ENCODE measurements at regions not wholly inside any gene's neighbourhood (a gene's known extent, or its start where the extent isn't known, plus 50 kb on each side); places are given as distances from the start of the nearest gene placed in this dataset.

- TF ChIP-seq CTCF (IDR thresholded peaks at IDR 0.05 in 4 of 5, conservative IDR thresholded peaks at IDR 0.05 in 1 of 5) (no peak), POLR2A (IDR thresholded peaks at IDR 0.05) (no peak)
Observed at GRCh38 chr12:127767656-127768055, 499.3 kb upstream of the TMEM132C start.

Data from gastrocnemius medialis (tissue), 4 donors.